LNCAP (cell line): ENCODE measurements at regions not wholly inside any gene's neighbourhood (a gene's known extent, or its start where the extent isn't known, plus 50 kb on each side); places are given as distances from the start of the nearest gene placed in this dataset.
A peak's percentile ranks its signal among the peaks of the same experiment; 100 is the strongest.

Source experiments
- CTCF ChIP-seq: fragments of 450-650 bp; IDR thresholded peaks from 2 replicates; pipeline ENCODE4 v1.5.1; 2017; ENCODE audit warnings: mild to moderate bottlenecking

GRCh38 chr6:90865513-90865912 is 278.6 kb upstream of the MAP3K7 start:
- no peak for TF ChIP-seq CTCF

GRCh38 chr6:90863043-90863442 is 276.2 kb upstream of the MAP3K7 start:
- no peak for TF ChIP-seq CTCF

GRCh38 chr6:90860822-90861601 is 274.1 kb upstream of the MAP3K7 start:
- TF ChIP-seq CTCF = no peak

GRCh38 chr6:90859612-90860011 is 272.7 kb upstream of the MAP3K7 start:
- peak; percentile 26; the same call in 1 of the 2 replicates for TF ChIP-seq CTCF

GRCh38 chr6:90859056-90859455 is 272.2 kb upstream of the MAP3K7 start:
- no peak for TF ChIP-seq CTCF

GRCh38 chr6:90849686-90850085 is 262.8 kb upstream of the MAP3K7 start:
- TF ChIP-seq CTCF = no peak

GRCh38 chr6:90846824-90847223 is 260.0 kb upstream of the MAP3K7 start:
- TF ChIP-seq CTCF = no peak
